Large intestine (tissue), 3 donors: ENCODE measurements at regions not wholly inside any gene's neighbourhood (a gene's known extent, or its start where the extent isn't known, plus 50 kb on each side); places are given as distances from the start of the nearest gene placed in this dataset.

Experiments
- DNase-seq, 2 donors: peaks; one replicate each; pipeline versions ENCODE4 v3.0.0 to v3.0.0-alpha.2; 2013
- H3K27ac ChIP-seq: one replicate; pipeline ENCODE4 v1.5.1; 2013; ENCODE audit warnings: low read length
- H3K27me3 ChIP-seq: 2 replicates; pipeline ENCODE4 v1.6.1; 2013; ENCODE audit warnings: low read length; ENCODE audit not compliant: control insufficient read depth, insufficient read depth
- H3K36me3 ChIP-seq: 2 replicates; pipeline ENCODE4 v1.6.1; 2013; ENCODE audit warnings: low read length; ENCODE audit not compliant: control insufficient read depth, insufficient read depth
- H3K4me1 ChIP-seq: one replicate; pipeline ENCODE4 v1.6.1; 2013; ENCODE audit warnings: low read length; ENCODE audit not compliant: control insufficient read depth, insufficient read depth
- H3K4me3 ChIP-seq: one replicate; pipeline ENCODE4 v1.5.1; 2013; ENCODE audit warnings: low read length
- H3K9me3 ChIP-seq: one replicate; pipeline ENCODE4 v1.6.1; 2013; ENCODE audit warnings: mild to moderate bottlenecking, low read depth, low read length, moderate library complexity; ENCODE audit not compliant: control insufficient read depth
- WGBS: methylation state at CpG from one replicate; pipeline ENCODE4 v1.1.5; 2013; ENCODE audit warnings: low lambda C conversion rate; ENCODE audit not compliant: insufficient coverage; 5-methylcytosine and 5-hydroxymethylcytosine counted together

GRCh38 chr13:83943530-83944279 lies 61.4 kb upstream of the SLITRK1 start:
- Histone ChIP-seq H3K4me3 (no peak overlapping the region), H3K36me3 (no peaks in the 10 kb centered on the region), H3K27ac (no peak overlapping the region), H3K9me3 (no peaks in the 10 kb centered on the region), H3K4me1 (no peaks in the 10 kb centered on the region), H3K27me3 (no peaks in the 10 kb centered on the region)
- DNase-seq: no peak
- WGBS: 80% methylated on average over 3 of the region's 6 CpGs

GRCh38 chr13:83941701-83942335 lies 59.5 kb upstream of the SLITRK1 start:
- H3K36me3 ChIP-seq: no peaks in the 10 kb centered on the region
- H3K4me1 ChIP-seq: no peaks in the 10 kb centered on the region
- no peak overlapping the region for H3K4me3 ChIP-seq
- H3K9me3 ChIP-seq: no peaks in the 10 kb centered on the region
- H3K27ac ChIP-seq: no peak overlapping the region
- H3K27me3 ChIP-seq: no peaks in the 10 kb centered on the region
- DNase-seq: no peak
- 100% methylated on average over 1 of the region's 4 CpGs for WGBS

- no peak for DNase-seq
- no CpG with 5 or more reads among the region's 1 CpG for WGBS
- Histone ChIP-seq H3K27ac (no peak overlapping the region), H3K4me1 (no peaks in the 10 kb centered on the region), H3K9me3 (no peaks in the 10 kb centered on the region), H3K4me3 (no peak overlapping the region), H3K27me3 (no peaks in the 10 kb centered on the region), H3K36me3 (no peaks in the 10 kb centered on the region)
Observed at GRCh38 chr13:83940742-83941141, 58.5 kb upstream of the SLITRK1 start.

GRCh38 chr13:83937579-83937978 lies 55.3 kb upstream of the SLITRK1 start:
- Histone ChIP-seq H3K4me3 (no peak overlapping the region), H3K27ac (no peak overlapping the region), H3K4me1 (no peaks in the 10 kb centered on the region), H3K9me3 (no peaks in the 10 kb centered on the region), H3K27me3 (no peaks in the 10 kb centered on the region), H3K36me3 (no peaks in the 10 kb centered on the region)
- no peak for DNase-seq
- 83% methylated on average over 1 of the region's 1 CpG for WGBS

- Histone ChIP-seq H3K27ac (no peak overlapping the region), H3K9me3 (no peaks in the 10 kb centered on the region), H3K4me3 (no peak overlapping the region), H3K36me3 (no peaks in the 10 kb centered on the region), H3K27me3 (no peaks in the 10 kb centered on the region), H3K4me1 (no peaks in the 10 kb centered on the region)
- 80% methylated on average over 1 of the region's 6 CpGs for WGBS
- no peak for DNase-seq
Observed at GRCh38 chr13:83935566-83935965, 53.3 kb upstream of the SLITRK1 start.
